ENCODE measurements at regions not wholly inside any gene's neighbourhood (a gene's known extent, or its start where the extent isn't known, plus 50 kb on each side); places are given as distances from the start of the nearest gene placed in this dataset. TPM values are rescaled to one million over a fixed set of nuclear protein-coding genes. Genes with fewer than 3 reads are reported as not detected.

- H3K9me3 ChIP-seq (ENCODE audit: control insufficient read depth in 1 of 2, low read length in 2 of 2), result no peaks in the 10 kb centered on the region
- H3K4me3 ChIP-seq (ENCODE audit: low read length in 2 of 2), result no peak overlapping the region
- no peaks in the 10 kb centered on the region for H3K36me3 Mint-ChIP-seq
- no peaks in the 10 kb centered on the region for H3K27me3 Mint-ChIP-seq
- ChIA-PET CTCF (ENCODE audit: partially characterized antibody) (no interaction called here), POLR2A (ENCODE audit: partially characterized antibody) (no interaction called here)
- H3K4me3 Mint-ChIP-seq, result no peak overlapping the region
- H3K27ac Mint-ChIP-seq, result no peak overlapping the region
- peaks cover 0 to 7% (median 2%) of the 10 kb centered on the region in 8 donors for H3K9me3 Mint-ChIP-seq
- no peaks in the 10 kb centered on the region for H3K4me1 ChIP-seq (ENCODE audit: insufficient read depth, low read length)
- no peaks in the 10 kb centered on the region for H3K36me3 ChIP-seq (ENCODE audit: insufficient read depth, low read length)
- no peak overlapping the region for H3K27ac ChIP-seq (ENCODE audit: low read depth, low read length)
- intact Hi-C loops (cut with micrococcal nuclease), result no loop called here
- no peaks in the 10 kb centered on the region for H3K27me3 ChIP-seq (ENCODE audit: insufficient read depth, low read length)
- DNase-seq, result no peak
- no peaks in the 10 kb centered on the region for H3K4me1 Mint-ChIP-seq
Measured at GRCh38 chr20:7820897-7821296, 119.4 kb downstream of the HAO1 start.

- Histone ChIP-seq H3K27ac (ENCODE audit: low read depth, low read length) (no peak overlapping the region), H3K36me3 (ENCODE audit: insufficient read depth, low read length) (no peaks in the 10 kb centered on the region), H3K4me1 (ENCODE audit: insufficient read depth, low read length) (no peaks in the 10 kb centered on the region), H3K27me3 (ENCODE audit: insufficient read depth, low read length) (no peaks in the 10 kb centered on the region), H3K9me3 (ENCODE audit: control insufficient read depth in 1 of 2, low read length in 2 of 2) (no peaks in the 10 kb centered on the region), H3K4me3 (ENCODE audit: low read length in 2 of 2) (no peak overlapping the region)
- ChIA-PET POLR2A (ENCODE audit: partially characterized antibody) (no interaction called here), CTCF (ENCODE audit: partially characterized antibody) (no interaction called here)
- Mint-ChIP-seq H3K4me1 (no peaks in the 10 kb centered on the region), H3K27ac (no peak overlapping the region), H3K9me3 (peaks cover 0 to 7% (median 3%) of the 10 kb centered on the region in 8 donors), H3K27me3 (no peaks in the 10 kb centered on the region), H3K36me3 (no peaks in the 10 kb centered on the region), H3K4me3 (no peak overlapping the region)
- DNase-seq, result no peak
- intact Hi-C loops (cut with micrococcal nuclease), result no loop called here
Measured at GRCh38 chr20:7822772-7823171, 117.5 kb downstream of the HAO1 start.

- Histone ChIP-seq H3K4me3 (ENCODE audit: low read length in 2 of 2) (no peak overlapping the region), H3K4me1 (ENCODE audit: insufficient read depth, low read length) (no peaks in the 10 kb centered on the region), H3K27ac (ENCODE audit: low read depth, low read length) (no peak overlapping the region), H3K9me3 (ENCODE audit: control insufficient read depth in 1 of 2, low read length in 2 of 2) (no peaks in the 10 kb centered on the region), H3K27me3 (ENCODE audit: insufficient read depth, low read length) (no peaks in the 10 kb centered on the region), H3K36me3 (ENCODE audit: insufficient read depth, low read length) (no peaks in the 10 kb centered on the region)
- Mint-ChIP-seq H3K4me1 (no peaks in the 10 kb centered on the region), H3K27ac (no peak overlapping the region), H3K27me3 (no peaks in the 10 kb centered on the region), H3K36me3 (no peaks in the 10 kb centered on the region), H3K4me3 (no peak overlapping the region), H3K9me3 (peaks cover 0 to 10% (median 1%) of the 10 kb centered on the region in 8 donors)
- POLR2A ChIA-PET (ENCODE audit: partially characterized antibody), result no interaction called here
- DNase-seq, result no peak
- CTCF ChIA-PET (ENCODE audit: partially characterized antibody), result no interaction called here
- intact Hi-C loops (cut with micrococcal nuclease), result no loop called here
Measured at GRCh38 chr20:7828437-7828836, 111.8 kb downstream of the HAO1 start.

- H3K27me3 ChIP-seq (ENCODE audit: insufficient read depth, low read length), result no peaks in the 10 kb centered on the region
- ChIA-PET POLR2A (ENCODE audit: partially characterized antibody) (no interaction called here), CTCF (ENCODE audit: partially characterized antibody) (no interaction called here)
- no peaks in the 10 kb centered on the region for H3K27me3 Mint-ChIP-seq
- no peak overlapping the region for H3K27ac ChIP-seq (ENCODE audit: low read depth, low read length)
- no peaks in the 10 kb centered on the region for H3K4me1 Mint-ChIP-seq
- H3K36me3 Mint-ChIP-seq, result no peaks in the 10 kb centered on the region
- DNase-seq, result no peak
- H3K9me3 Mint-ChIP-seq, result peaks cover 0 to 10% (median 1%) of the 10 kb centered on the region in 8 donors
- no peaks in the 10 kb centered on the region for H3K36me3 ChIP-seq (ENCODE audit: insufficient read depth, low read length)
- H3K9me3 ChIP-seq (ENCODE audit: control insufficient read depth in 1 of 2, low read length in 2 of 2), result no peaks in the 10 kb centered on the region
- intact Hi-C loops (cut with micrococcal nuclease), result no loop called here
- no peak overlapping the region for H3K27ac Mint-ChIP-seq
- H3K4me3 Mint-ChIP-seq, result no peak overlapping the region
- no peak overlapping the region for H3K4me3 ChIP-seq (ENCODE audit: low read length in 2 of 2)
- no peaks in the 10 kb centered on the region for H3K4me1 ChIP-seq (ENCODE audit: insufficient read depth, low read length)
Measured at GRCh38 chr20:7829031-7829430, 111.2 kb downstream of the HAO1 start.

GRCh38 chr20:7829776-7830175 is 110.5 kb downstream of the HAO1 start:
- H3K36me3 Mint-ChIP-seq, result no peaks in the 10 kb centered on the region
- H3K27ac Mint-ChIP-seq, result no peak overlapping the region
- CTCF ChIA-PET (ENCODE audit: partially characterized antibody), result no interaction called here
- H3K36me3 ChIP-seq (ENCODE audit: insufficient read depth, low read length), result no peaks in the 10 kb centered on the region
- no peak for DNase-seq
- no peaks in the 10 kb centered on the region for H3K4me1 ChIP-seq (ENCODE audit: insufficient read depth, low read length)
- no peak overlapping the region for H3K4me3 ChIP-seq (ENCODE audit: low read length in 2 of 2)
- peaks cover 0 to 10% (median 2%) of the 10 kb centered on the region in 8 donors for H3K9me3 Mint-ChIP-seq
- H3K4me1 Mint-ChIP-seq, result no peaks in the 10 kb centered on the region
- POLR2A ChIA-PET (ENCODE audit: partially characterized antibody), result no interaction called here
- H3K27me3 Mint-ChIP-seq, result no peaks in the 10 kb centered on the region
- no peak overlapping the region for H3K27ac ChIP-seq (ENCODE audit: low read depth, low read length)
- no peaks in the 10 kb centered on the region for H3K27me3 ChIP-seq (ENCODE audit: insufficient read depth, low read length)
- H3K9me3 ChIP-seq (ENCODE audit: control insufficient read depth in 1 of 2, low read length in 2 of 2), result no peaks in the 10 kb centered on the region
- intact Hi-C loops (cut with micrococcal nuclease), result no loop called here
- H3K4me3 Mint-ChIP-seq, result no peak overlapping the region

Small RNA genes lying in the stretch of these regions (microRNA-seq; reads per million reads assigned to microRNA genes)
- gene MIR8062 (ENCODE audit: borderline microRNAs expressed, borderline number of aligned reads, borderline replicate concordance), result not detected
